HEK293T (cell line): ENCODE measurements at regions not wholly inside any gene's neighbourhood (a gene's known extent, or its start where the extent isn't known, plus 50 kb on each side); places are given as distances from the start of the nearest gene placed in this dataset.
"Not testable (repeated sequence)": the region's sequence is repeated elsewhere in the genome, so short reads cannot be mapped to it uniquely, and the experiment has no call there.

Experiments
- ARNT ChIP-seq: fragments of 450-650 bp; IDR thresholded peaks from 2 replicates; pipeline ENCODE4 v1.6.1; 2017; ENCODE audit warnings: mild to moderate bottlenecking
- ELF4 ChIP-seq: fragments of 450-650 bp; IDR thresholded peaks from 2 replicates; pipeline ENCODE4 v1.6.1; 2017; ENCODE audit warnings: antibody characterized with exemption
- FOXA1 ChIP-seq: fragments of 450-650 bp; IDR thresholded peaks from 2 replicates; pipeline ENCODE4 v1.6.1; 2016; ENCODE audit warnings: mild to moderate bottlenecking
- FOXK2 ChIP-seq: fragments of 450-650 bp; IDR thresholded peaks from 2 replicates; pipeline ENCODE4 v1.6.1; 2016; ENCODE audit warnings: mild to moderate bottlenecking
- FOXM1 ChIP-seq: fragments of 450-650 bp; IDR thresholded peaks from 2 replicates; pipeline ENCODE4 v1.6.1; 2017; ENCODE audit warnings: mild to moderate bottlenecking, borderline replicate concordance
- HDGF ChIP-seq: fragments of 450-650 bp; IDR thresholded peaks from 2 replicates; pipeline ENCODE4 v1.6.1; 2017; ENCODE audit warnings: antibody characterized with exemption, borderline replicate concordance
- L3MBTL2 ChIP-seq: fragments of 450-650 bp; conservative IDR thresholded peaks from 2 replicates; pipeline ENCODE4 v1.6.1; 2016; ENCODE audit warnings: mild to moderate bottlenecking
- NFRKB ChIP-seq: fragments of 450-650 bp; IDR thresholded peaks from 2 replicates; pipeline ENCODE4 v1.6.1; 2016; ENCODE audit warnings: mild to moderate bottlenecking, moderate library complexity
- PKNOX1 ChIP-seq: fragments of 450-650 bp; IDR thresholded peaks from 2 replicates; pipeline ENCODE4 v1.6.1; 2016
- SP1 ChIP-seq: fragments of 450-650 bp; IDR thresholded peaks from 2 replicates; pipeline ENCODE4 v1.6.1; 2017
- SUZ12 ChIP-seq: fragments of 450-650 bp; IDR thresholded peaks from 2 replicates; pipeline ENCODE4 v1.6.1; 2016; ENCODE audit warnings: mild to moderate bottlenecking
- TARDBP ChIP-seq: fragments of 450-650 bp; IDR thresholded peaks from 2 replicates; pipeline ENCODE4 v1.6.1; 2016
- ZNF384 ChIP-seq: fragments of 450-650 bp; IDR thresholded peaks from 2 replicates; pipeline ENCODE4 v1.6.1; 2016

- TF ChIP-seq L3MBTL2, ZNF384, HDGF, SUZ12, ELF4, ARNT, FOXM1, FOXA1, NFRKB, SP1, PKNOX1, FOXK2, TARDBP: not testable (repeated sequence)
Observed at GRCh38 chr11:71705086-71705737, 122.5 kb upstream of the KRTAP5-11 start.
